K562 (cell line): ENCODE measurements at regions not wholly inside any gene's neighbourhood (a gene's known extent, or its start where the extent isn't known, plus 50 kb on each side); places are given as distances from the start of the nearest gene placed in this dataset.
"Not testable (repeated sequence)": the region's sequence is repeated elsewhere in the genome, so short reads cannot be mapped to it uniquely, and the experiment has no call there.

Experiments used
- ATAC-seq: fragments of 200-7000 bp; cut with Tn5 transposase; 3 replicates; pipeline ENCODE4 v1.9.1; 2020; ENCODE audit warnings: moderate library complexity
- BruUV-seq: library from RNA; stranded (reverse); fragments of 400-500 nt; replicated peaks from 2 replicates; lab custom pipeline; 2021; lab: Mats Ljungman, UMichigan
- CTCF ChIA-PET: fragments of 300-600 bp; formaldehyde crosslinking; extraction: SDS; loops from one replicate; lab custom pipeline; 2021; ENCODE audit warnings: low intra/inter-chr PET ratio; lab: Yijun Ruan, JAX
- POLR2A ChIA-PET: fragments of 300-600, 350-650 bp; sonication (Branson Sonifier 250); formaldehyde crosslinking; extraction: SDS; loops from one replicate; lab custom pipeline; 2021; ENCODE audit warnings: antibody characterized with exemption, inconsistent platforms; lab: Yijun Ruan, JAX
- DNase-seq, 4 experiments: peaks; one replicate each; pipeline versions ENCODE4 v3.0.0 to v3.0.0-alpha.2; 2011 to 2018; ENCODE audit warnings: low spot score in 3 of 4, mixed read lengths in 3 of 4; ENCODE audit errors: extremely low read depth in 1 of 4
- FAIRE-seq: peaks from 2 replicates; lab custom pipeline; 2011; peaks lifted over from hg19 to GRCh38; lab: Jason Lieb, UNC
- H2AFZ ChIP-seq: 2 replicates; pipeline ENCODE4 v1.6.0; 2011; ENCODE audit warnings: low read depth, low read length, control low read depth, inconsistent platforms
- H3K27ac ChIP-seq: fragments of 200-600 bp; 3 replicates; pipeline ENCODE4 v1.8.0; 2011; ENCODE audit warnings: low read depth, mild to moderate bottlenecking, control low read depth, inconsistent platforms, low read length, moderate library complexity, mixed read lengths; ENCODE audit errors: extremely low read depth
- H3K27me3 ChIP-seq, 2 experiments: fragments of 300-600 bp in 1 of 2; 2 replicates in 1 of 2; 3 replicates in 1 of 2; pipeline versions ENCODE4 v1.6.0 to v1.8.0; 2011; ENCODE audit warnings: inconsistent platforms in 2 of 2, low read length in 2 of 2, mild to moderate bottlenecking in 1 of 2, mixed read lengths in 1 of 2, moderate library complexity in 1 of 2; ENCODE audit not compliant: control insufficient read depth in 2 of 2, insufficient read depth in 2 of 2
- H3K36me3 ChIP-seq: fragments of 300-600 bp; 3 replicates; pipeline ENCODE4 v1.8.0; 2011; ENCODE audit warnings: mild to moderate bottlenecking, low read length, inconsistent platforms; ENCODE audit not compliant: control insufficient read depth, insufficient read depth
- H3K4me1 ChIP-seq, 2 experiments: fragments of 200-600 bp in 1 of 2; replicated peaks in 1 of 2; 2 replicates in 1 of 2; 3 replicates in 1 of 2; pipeline versions ENCODE4 v1.5.1 to v1.8.0; 2011; ENCODE audit warnings: inconsistent platforms in 2 of 2, low read length in 2 of 2, mild to moderate bottlenecking in 1 of 2, mixed read lengths in 1 of 2, moderate library complexity in 1 of 2; ENCODE audit not compliant: control insufficient read depth in 2 of 2, insufficient read depth in 2 of 2
- H3K4me2 ChIP-seq: 2 replicates; pipeline ENCODE4 v1.6.1; 2011; ENCODE audit warnings: low read length, control low read depth, inconsistent platforms, mixed read lengths; ENCODE audit not compliant: insufficient read depth
- H3K4me3 ChIP-seq: fragments of 200-600 bp; sonication (generic), shearing (Covaris generic); 2 replicates; pipeline ENCODE4 v1.5.1; 2016; ENCODE audit warnings: control low read depth, inconsistent platforms
- H3K79me2 ChIP-seq: fragments of 200-600 bp; 3 replicates; pipeline ENCODE4 v1.8.0; 2011; ENCODE audit warnings: low read length, inconsistent platforms; ENCODE audit not compliant: control insufficient read depth, insufficient read depth
- H3K9ac ChIP-seq, 2 experiments: 2 replicates each; pipeline versions ENCODE4 v1.6.0 to v1.6.1; 2011; ENCODE audit warnings: low read depth in 2 of 2, low read length in 2 of 2, control low read depth in 1 of 2, inconsistent platforms in 1 of 2, mild to moderate bottlenecking in 1 of 2, mixed read lengths in 1 of 2; ENCODE audit not compliant: insufficient read depth in 1 of 2
- H3K9me1 ChIP-seq: one replicate; pipeline ENCODE4 v1.6.0; 2011; ENCODE audit warnings: inconsistent platforms, mild to moderate bottlenecking, low read length, moderate library complexity; ENCODE audit not compliant: control insufficient read depth, insufficient read depth
- H3K9me3 ChIP-seq: replicated peaks from 2 replicates; pipeline ENCODE4 v1.5.1; 2011; ENCODE audit warnings: low read depth, low read length, inconsistent platforms; ENCODE audit not compliant: control insufficient read depth, insufficient read depth
- H4K20me1 ChIP-seq: replicated peaks from 2 replicates; pipeline ENCODE4 v1.6.1; 2011; ENCODE audit warnings: low read length, inconsistent platforms, mixed read lengths; ENCODE audit not compliant: control insufficient read depth, insufficient read depth
- CBFA2T2 ChIP-seq: fragments of 450-650 bp; conservative IDR thresholded peaks from 2 replicates; pipeline ENCODE4 v1.6.1; 2017; ENCODE audit warnings: mild to moderate bottlenecking
- HDAC2 ChIP-seq: fragments of 450-650 bp; IDR thresholded peaks from 2 replicates; pipeline ENCODE4 v1.6.1; 2016; ENCODE audit warnings: mild to moderate bottlenecking
- HDAC8 ChIP-seq: fragments of 450-650 bp; IDR thresholded peaks from 2 replicates; pipeline ENCODE4 v1.6.1; 2016; ENCODE audit warnings: mild to moderate bottlenecking, missing genetic modification characterization, moderate library complexity, missing compliant biosample characterization
- SMAD4 ChIP-seq: fragments of 250-450 bp; sonication (Bioruptor Pico); conservative IDR thresholded peaks from 2 replicates; pipeline ENCODE4 v1.8.0; 2021; ENCODE audit warnings: inconsistent platforms, mild to moderate bottlenecking, moderate library complexity
- SMARCC2 ChIP-seq: fragments of 450-650 bp; IDR thresholded peaks from 2 replicates; pipeline ENCODE4 v1.6.1; 2017; ENCODE audit warnings: antibody characterized with exemption, moderate library complexity, mild to moderate bottlenecking, low read depth
- ZNF23 ChIP-seq: fragments of 250-450 bp; sonication (Bioruptor Pico); IDR thresholded peaks from 2 replicates; pipeline ENCODE4 v1.4.0; 2020; ENCODE audit warnings: mild to moderate bottlenecking
- ZNF77 ChIP-seq: fragments of 250-450 bp; sonication (Bioruptor Pico); IDR thresholded peaks from 2 replicates; pipeline ENCODE4 v1.5.0; 2020
- ZNF780A ChIP-seq: fragments of 250-450 bp; sonication (Bioruptor Pico); IDR thresholded peaks from 2 replicates; pipeline ENCODE4 v1.5.0; 2021; ENCODE audit warnings: mild to moderate bottlenecking
- WGBS: fragments of 100-300 bp; shearing (Covaris generic); methylation state at CpG from one replicate; pipeline ENCODE4 v1.1.6; 2016; ENCODE audit warnings: low coverage, mixed read lengths; ENCODE audit not compliant: insufficient coverage; ENCODE audit errors: missing lambda C conversion rate; 5-methylcytosine and 5-hydroxymethylcytosine counted together
- in situ Hi-C: fragments of 300-500 bp; cut with MboI; formaldehyde crosslinking; loops from 4 replicates; pipeline ENCODE4 v1.15.0; 2018; ENCODE audit warnings: inconsistent platforms, mixed read lengths
- intact Hi-C: fragments of 100-400 bp; cut with micrococcal nuclease; formaldehyde crosslinking; loops from 2 replicates; pipeline ENCODE4 v1.14.2; 2022
- TF ChIP-seq, protein P1 (sequence below): fragments of 450-650 bp; IDR thresholded peaks from 2 replicates; pipeline ENCODE4 v1.6.1; 2017; ENCODE audit warnings: mild to moderate bottlenecking, moderate library complexity
- TF ChIP-seq, protein P2 (sequence below): fragments of 250-450 bp; sonication (Bioruptor Pico); IDR thresholded peaks from 2 replicates; pipeline ENCODE4 v1.5.0; 2021
- TF ChIP-seq, protein P3 (sequence below): fragments of 450-650 bp; formaldehyde crosslinking; IDR thresholded peaks from 2 replicates; pipeline ENCODE4 v1.4.0; 2020; ENCODE audit warnings: mild to moderate bottlenecking, moderate library complexity

DNA sequence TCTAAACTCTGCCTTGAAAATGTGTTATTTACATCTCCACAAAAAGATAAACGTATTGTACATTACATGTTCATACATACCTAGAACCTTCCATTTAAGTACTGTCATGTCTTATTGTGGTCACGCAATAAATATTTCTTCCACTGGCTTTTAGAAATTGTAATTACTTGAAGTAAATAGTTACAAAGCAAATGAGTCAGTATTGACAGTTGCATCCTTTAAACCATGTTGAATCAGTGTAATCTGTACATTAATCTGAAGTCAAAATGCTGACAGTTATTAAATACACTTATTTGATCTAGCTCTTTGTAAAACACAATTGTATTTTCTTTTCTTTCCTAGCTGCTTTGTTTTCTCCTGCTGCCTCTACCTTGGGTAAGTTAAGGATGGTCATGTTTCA lies 446.7 kb downstream of the EPHA5 start (continued):
- TF ChIP-seq, protein P1, sequence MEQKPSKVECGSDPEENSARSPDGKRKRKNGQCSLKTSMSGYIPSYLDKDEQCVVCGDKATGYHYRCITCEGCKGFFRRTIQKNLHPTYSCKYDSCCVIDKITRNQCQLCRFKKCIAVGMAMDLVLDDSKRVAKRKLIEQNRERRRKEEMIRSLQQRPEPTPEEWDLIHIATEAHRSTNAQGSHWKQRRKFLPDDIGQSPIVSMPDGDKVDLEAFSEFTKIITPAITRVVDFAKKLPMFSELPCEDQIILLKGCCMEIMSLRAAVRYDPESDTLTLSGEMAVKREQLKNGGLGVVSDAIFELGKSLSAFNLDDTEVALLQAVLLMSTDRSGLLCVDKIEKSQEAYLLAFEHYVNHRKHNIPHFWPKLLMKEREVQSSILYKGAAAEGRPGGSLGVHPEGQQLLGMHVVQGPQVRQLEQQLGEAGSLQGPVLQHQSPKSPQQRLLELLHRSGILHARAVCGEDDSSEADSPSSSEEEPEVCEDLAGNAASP, result no peak

DNA sequence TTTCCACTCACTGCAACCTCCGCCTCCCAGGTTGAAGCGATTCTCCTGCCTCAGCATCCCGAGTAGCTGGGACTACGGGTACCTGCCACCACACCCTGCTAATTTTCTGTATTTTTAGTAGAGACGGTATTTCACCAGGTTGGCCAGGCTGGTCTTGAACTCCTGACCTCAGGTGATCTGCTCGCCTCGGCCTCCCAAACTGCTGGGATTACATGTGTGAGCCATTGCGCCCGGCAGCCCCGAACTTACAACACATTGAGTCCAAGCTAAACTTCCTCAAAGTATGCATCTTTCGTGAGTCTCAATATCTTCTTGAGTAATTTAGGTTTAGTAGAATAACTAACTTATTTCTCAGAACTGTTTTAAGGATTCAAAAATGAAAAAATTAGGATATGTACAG lies 447.2 kb downstream of the EPHA5 start:
- 23% methylated on average over 10 of the region's 11 CpGs for WGBS
- H2AFZ ChIP-seq, DNase-seq, H3K9me1 ChIP-seq, H4K20me1 ChIP-seq, intact Hi-C loops, H3K27ac ChIP-seq, H3K4me3 ChIP-seq, H3K4me2 ChIP-seq, H3K9me3 ChIP-seq, BruUV-seq, H3K4me1 ChIP-seq, in situ Hi-C loops, ATAC-seq, H3K27me3 ChIP-seq, H3K36me3 ChIP-seq, H3K79me2 ChIP-seq, CTCF ChIA-PET, POLR2A ChIA-PET, FAIRE-seq, H3K9ac ChIP-seq: not testable (repeated sequence)

DNA sequence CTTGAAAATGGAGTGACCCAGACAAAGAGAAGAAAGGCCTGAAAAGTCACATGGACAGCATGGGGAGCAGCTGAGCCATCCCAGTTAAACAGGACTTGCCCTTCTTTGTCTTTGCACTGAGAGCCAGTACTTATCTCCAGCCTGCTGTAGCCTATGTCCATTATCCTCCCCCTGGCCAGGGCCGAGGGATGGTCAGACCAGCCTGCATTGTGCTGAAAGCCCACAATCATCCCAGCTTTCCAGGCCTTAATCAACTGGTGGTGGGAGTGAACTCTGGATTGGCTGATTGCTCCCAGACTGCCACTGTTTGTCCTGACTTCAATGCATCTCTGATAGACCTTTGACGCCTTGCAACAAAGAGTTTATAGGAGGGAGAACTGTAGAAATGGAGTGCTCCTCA lies 453.1 kb downstream of the EPHA5 start:
- H3K27ac ChIP-seq, result no peak overlapping the region
- POLR2A ChIA-PET, result no interaction called here
- no peaks in the 10 kb centered on the region for H3K36me3 ChIP-seq
- no peaks in the 10 kb centered on the region for H4K20me1 ChIP-seq
- H3K9me3 ChIP-seq, result no peaks in the 10 kb centered on the region
- FAIRE-seq (no peak), DNase-seq (no peak), ATAC-seq (no peak)
- no peaks in the 10 kb centered on the region for H3K4me1 ChIP-seq
- no peaks in the 10 kb centered on the region for H3K9me1 ChIP-seq
- intact Hi-C loops (no loop called here), in situ Hi-C loops (no loop called here)
- no peak overlapping the region for H3K4me3 ChIP-seq
- CTCF ChIA-PET, result no interaction called here
- no TSS peak for BruUV-seq
- H3K4me2 ChIP-seq, result no peak overlapping the region
- H3K27me3 ChIP-seq, result no peaks in the 10 kb centered on the region
- WGBS, result 4% methylated on average over 2 of the region's 2 CpGs
- H3K79me2 ChIP-seq, result no peaks in the 10 kb centered on the region
- H3K9ac ChIP-seq, result no peak overlapping the region
- H2AFZ ChIP-seq, result no peak overlapping the region
- TF ChIP-seq ZNF23 (CRISPR knock-in tag), result no peak
- TF ChIP-seq SMARCC2, result no peak
- TF ChIP-seq ZNF780A (CRISPR knock-in tag), result no peak
- TF ChIP-seq SMAD4, result no peak
- no peak for TF ChIP-seq HDAC8
- TF ChIP-seq HDAC2, result no peak
- TF ChIP-seq, protein P2, sequence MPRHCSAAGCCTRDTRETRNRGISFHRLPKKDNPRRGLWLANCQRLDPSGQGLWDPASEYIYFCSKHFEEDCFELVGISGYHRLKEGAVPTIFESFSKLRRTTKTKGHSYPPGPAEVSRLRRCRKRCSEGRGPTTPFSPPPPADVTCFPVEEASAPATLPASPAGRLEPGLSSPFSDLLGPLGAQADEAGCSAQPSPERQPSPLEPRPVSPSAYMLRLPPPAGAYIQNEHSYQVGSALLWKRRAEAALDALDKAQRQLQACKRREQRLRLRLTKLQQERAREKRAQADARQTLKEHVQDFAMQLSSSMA (CRISPR knock-in tag), result no peak
- TF ChIP-seq ZNF77, result no peak
- TF ChIP-seq, protein P3, sequence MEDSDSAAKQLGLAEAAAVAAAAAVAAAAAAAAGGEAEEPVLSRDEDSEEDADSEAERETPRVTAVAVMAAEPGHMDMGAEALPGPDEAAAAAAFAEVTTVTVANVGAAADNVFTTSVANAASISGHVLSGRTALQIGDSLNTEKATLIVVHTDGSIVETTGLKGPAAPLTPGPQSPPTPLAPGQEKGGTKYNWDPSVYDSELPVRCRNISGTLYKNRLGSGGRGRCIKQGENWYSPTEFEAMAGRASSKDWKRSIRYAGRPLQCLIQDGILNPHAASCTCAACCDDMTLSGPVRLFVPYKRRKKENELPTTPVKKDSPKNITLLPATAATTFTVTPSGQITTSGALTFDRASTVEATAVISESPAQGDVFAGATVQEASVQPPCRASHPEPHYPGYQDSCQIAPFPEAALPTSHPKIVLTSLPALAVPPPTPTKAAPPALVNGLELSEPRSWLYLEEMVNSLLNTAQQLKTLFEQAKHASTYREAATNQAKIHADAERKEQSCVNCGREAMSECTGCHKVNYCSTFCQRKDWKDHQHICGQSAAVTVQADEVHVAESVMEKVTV (CRISPR knock-in tag), result no peak
- no peak for TF ChIP-seq CBFA2T2
